IMR-90 (cell line): ENCODE measurements at regions not wholly inside any gene's neighbourhood (a gene's known extent, or its start where the extent isn't known, plus 50 kb on each side); places are given as distances from the start of the nearest gene placed in this dataset.

Experiments used
- ATAC-seq: fragments of 200-7000 bp; cut with Tn5 transposase; 2 replicates; pipeline ENCODE4 v1.9.1; 2020; ENCODE audit warnings: low read depth, mild to moderate bottlenecking, moderate library complexity
- BruUV-seq: library from RNA; stranded (reverse); fragments of 400-500 nt; replicated peaks from 2 replicates; lab custom pipeline; 2021; lab: Mats Ljungman, UMichigan
- CTCF ChIA-PET: fragments of 300-600 bp; formaldehyde crosslinking; extraction: SDS; loops from one replicate; lab custom pipeline; 2021; ENCODE audit warnings: antibody characterized with exemption; lab: Yijun Ruan, JAX
- POLR2A ChIA-PET: fragments of 300-600 bp; sonication (Branson Sonifier 250); formaldehyde crosslinking; loops from one replicate; lab custom pipeline; 2022; ENCODE audit warnings: antibody characterized with exemption; ENCODE audit not compliant: unreplicated experiment; lab: Charles Lee
- DNase-seq: peaks from one replicate; pipeline ENCODE4 v3.0.0; 2013
- H2AFZ ChIP-seq: replicated peaks from 2 replicates; pipeline ENCODE3; 2013; ENCODE audit warnings: low read length, mild to moderate bottlenecking; ENCODE audit not compliant: poor library complexity
- H2AK5ac ChIP-seq: 2 replicates; pipeline ENCODE4 v1.6.1; 2013; ENCODE audit warnings: low read depth, low read length, inconsistent platforms
- H2AK9ac ChIP-seq: replicated peaks from 2 replicates; pipeline ENCODE3; 2013; ENCODE audit warnings: mild to moderate bottlenecking, low read depth, low read length, moderate library complexity; ENCODE audit not compliant: poor library complexity
- H2BK120ac ChIP-seq: 2 replicates; pipeline ENCODE4 v1.6.1; 2013; ENCODE audit warnings: low read depth, low read length, inconsistent platforms
- H2BK15ac ChIP-seq: 3 replicates; pipeline ENCODE4 v1.6.1; 2013; ENCODE audit warnings: low read depth, low read length, inconsistent platforms
- H2BK20ac ChIP-seq: 2 replicates; pipeline ENCODE4 v1.6.1; 2013; ENCODE audit warnings: low read depth, mild to moderate bottlenecking, inconsistent platforms, low read length, moderate library complexity
- H2BK5ac ChIP-seq: 2 replicates; pipeline ENCODE4 v1.6.1; 2013; ENCODE audit warnings: mild to moderate bottlenecking, low read depth, low read length, inconsistent platforms; ENCODE audit not compliant: poor library complexity, severe bottlenecking
- H3K14ac ChIP-seq: replicated peaks from 2 replicates; pipeline ENCODE4 v1.6.1; 2013; ENCODE audit warnings: low read depth, low read length, inconsistent platforms
- H3K18ac ChIP-seq: 2 replicates; pipeline ENCODE4 v1.6.1; 2013; ENCODE audit warnings: low read depth, low read length, control low read depth
- H3K23ac ChIP-seq: 2 replicates; pipeline ENCODE4 v1.6.1; 2013; ENCODE audit warnings: low read depth, low read length, inconsistent platforms
- H3K27ac ChIP-seq: 2 replicates; pipeline ENCODE4 v1.5.1; 2013; ENCODE audit warnings: mild to moderate bottlenecking, control low read depth, low read length; ENCODE audit not compliant: insufficient read depth
- H3K27me3 ChIP-seq: 2 replicates; pipeline ENCODE4 v1.6.1; 2013; ENCODE audit warnings: low read length; ENCODE audit not compliant: control insufficient read depth, insufficient read depth
- H3K36me3 ChIP-seq: 2 replicates; pipeline ENCODE4 v1.6.1; 2013; ENCODE audit warnings: low read length, mixed read lengths; ENCODE audit not compliant: control insufficient read depth, insufficient read depth
- H3K4ac ChIP-seq: 2 replicates; pipeline ENCODE4 v1.6.1; 2013; ENCODE audit warnings: low read depth, low read length, inconsistent platforms
- H3K4me1 ChIP-seq: 2 replicates; pipeline ENCODE4 v1.6.1; 2013; ENCODE audit warnings: low read length, mixed read lengths; ENCODE audit not compliant: control insufficient read depth, insufficient read depth
- H3K4me2 ChIP-seq: 2 replicates; pipeline ENCODE4 v1.6.1; 2013; ENCODE audit warnings: low read depth, mild to moderate bottlenecking, control low read depth, low read length, moderate library complexity
- H3K4me3 ChIP-seq: 2 replicates; pipeline ENCODE4 v1.5.1; 2013; ENCODE audit warnings: low read depth, mild to moderate bottlenecking, control low read depth, low read length, moderate library complexity; ENCODE audit not compliant: insufficient read depth
- H3K56ac ChIP-seq: 2 replicates; pipeline ENCODE4 v1.6.1; 2013; ENCODE audit warnings: low read length, inconsistent platforms; ENCODE audit not compliant: insufficient read depth; ENCODE audit errors: extremely low read depth
- H3K79me1 ChIP-seq, 2 experiments: 2 replicates each; pipeline ENCODE4 v1.6.1; 2013; ENCODE audit warnings: low read length in 2 of 2, inconsistent platforms in 1 of 2, low read depth in 1 of 2
- H3K9ac ChIP-seq: 2 replicates; pipeline ENCODE4 v1.6.1; 2013; ENCODE audit warnings: low read depth, low read length, control low read depth
- H3K9me1 ChIP-seq: 2 replicates; pipeline ENCODE4 v1.6.1; 2013; ENCODE audit warnings: low read length, inconsistent platforms; ENCODE audit not compliant: insufficient read depth
- H3K9me3 ChIP-seq: 2 replicates; pipeline ENCODE4 v1.6.1; 2013; ENCODE audit warnings: low read length; ENCODE audit not compliant: control insufficient read depth, insufficient read depth
- H4K20me1 ChIP-seq: 2 replicates; pipeline ENCODE4 v1.6.1; 2013; ENCODE audit warnings: low read length, inconsistent platforms; ENCODE audit not compliant: insufficient read depth
- H4K5ac ChIP-seq: 2 replicates; pipeline ENCODE4 v1.6.1; 2013; ENCODE audit warnings: mild to moderate bottlenecking, low read depth, low read length, control low read depth
- H4K8ac ChIP-seq, 2 experiments: 2 replicates each; pipeline ENCODE4 v1.6.1; 2013; ENCODE audit warnings: low read depth in 2 of 2, low read length in 2 of 2, control low read depth in 1 of 2, inconsistent platforms in 1 of 2
- H4K91ac ChIP-seq: 2 replicates; pipeline ENCODE4 v1.6.1; 2013; ENCODE audit warnings: low read depth, low read length, inconsistent platforms; ENCODE audit not compliant: insufficient read depth
- CEBPB ChIP-seq: IDR thresholded peaks from 2 replicates; pipeline ENCODE4 v1.6.1; 2012; ENCODE audit warnings: low read depth, low read length, improper control_type of control experiment
- FOS ChIP-seq: fragments of 150-350 bp; IDR thresholded peaks from 2 replicates; pipeline ENCODE4 v1.6.1; 2016; ENCODE audit warnings: low read depth, low read length
- MAFK ChIP-seq: IDR thresholded peaks from 2 replicates; pipeline ENCODE4 v1.6.1; 2012; ENCODE audit warnings: low read depth, low read length, improper control_type of control experiment
- MXI1 ChIP-seq: IDR thresholded peaks from 2 replicates; pipeline ENCODE4 v1.6.1; 2012; ENCODE audit warnings: low read depth, mild to moderate bottlenecking, low read length, moderate library complexity, borderline replicate concordance
- NFE2L2 ChIP-seq: fragments of 150-350 bp; IDR thresholded peaks from 2 replicates; pipeline ENCODE4 v1.6.1; 2016; ENCODE audit warnings: low read depth, mild to moderate bottlenecking, low read length
- SMC3 ChIP-seq: fragments of 150-350 bp; IDR thresholded peaks from 2 replicates; pipeline ENCODE4 v1.6.1; 2016; ENCODE audit warnings: low read depth, mild to moderate bottlenecking, antibody characterized with exemption, low read length, moderate library complexity
- WGBS, 2 experiments: methylation state at CpG; one replicate each; pipeline versions ENCODE4 v1.1.5 to v1.1.7; 2013; ENCODE audit warnings: missing lambda C conversion rate in 2 of 2; ENCODE audit not compliant: insufficient read length in 1 of 2; ENCODE audit errors: extremely low coverage in 2 of 2; 5-methylcytosine and 5-hydroxymethylcytosine counted together
- dilution Hi-C: fragments of 300-500 bp; cut with HindIII; formaldehyde crosslinking; loops from one replicate; pipeline ENCODE4 v1.14.3; 2018; ENCODE audit warnings: low sequenced_read_pairs; ENCODE audit not compliant: unreplicated experiment
- in situ Hi-C: fragments of 300-500 bp; cut with MboI; formaldehyde crosslinking; loops from 3 replicates; pipeline ENCODE4 v1.14.3; 2019; ENCODE audit warnings: low sequenced_read_pairs, inconsistent platforms, mixed read lengths
- intact Hi-C: fragments of 100-400 bp; cut with micrococcal nuclease; formaldehyde crosslinking; loops from 2 replicates; pipeline ENCODE4 v1.10.0; 2022

GRCh38 chrX:94676285-94676684 lies 1002.3 kb downstream of the FAM133A start:
- no peak overlapping the region for H3K4me3 ChIP-seq
- WGBS, 2 experiments, result 35% methylated on average over 2 of the region's 2 CpGs; no CpG with 5 or more reads in 1 of the 2 experiments
- ATAC-seq (no peak), DNase-seq (no peak)
- intact Hi-C loops (no loop called here), dilution Hi-C loops (no loop called here), in situ Hi-C loops (no loop called here)
- H2BK15ac ChIP-seq, result no peak overlapping the region
- H4K8ac ChIP-seq, result no peak overlapping the region
- BruUV-seq, result no TSS peak
- no peak overlapping the region for H3K56ac ChIP-seq
- no peaks in the 10 kb centered on the region for H4K20me1 ChIP-seq
- H3K18ac ChIP-seq, result no peak overlapping the region
- no peak overlapping the region for H3K4me2 ChIP-seq
- H4K5ac ChIP-seq, result no peak overlapping the region
- no peak overlapping the region for H3K23ac ChIP-seq
- no peak overlapping the region for H3K4ac ChIP-seq
- no peak overlapping the region for H2BK5ac ChIP-seq
- TF ChIP-seq NFE2L2 (no peak), SMC3 (no peak), MAFK (no peak), FOS (no peak), CEBPB (no peak), MXI1 (no peak)
- H2BK120ac ChIP-seq, result no peak overlapping the region
- no peak overlapping the region for H3K9ac ChIP-seq
- no peak overlapping the region for H2AK5ac ChIP-seq
- H2AK9ac ChIP-seq, result no peak overlapping the region
- H3K79me1 ChIP-seq, result no peaks in the 10 kb centered on the region
- no peak overlapping the region for H2AFZ ChIP-seq
- no peak overlapping the region for H2BK20ac ChIP-seq
- no peak overlapping the region for H3K27ac ChIP-seq
- no peaks in the 10 kb centered on the region for H3K36me3 ChIP-seq
- no peaks in the 10 kb centered on the region for H3K9me1 ChIP-seq
- no peaks in the 10 kb centered on the region; the same call in 1 of the 2 replicates for H3K27me3 ChIP-seq
- CTCF ChIA-PET, result no interaction called here
- POLR2A ChIA-PET, result no interaction called here
- H3K9me3 ChIP-seq, result no peaks in the 10 kb centered on the region; the same call in 1 of the 2 replicates
- H4K91ac ChIP-seq, result no peak overlapping the region
- no peak overlapping the region for H3K14ac ChIP-seq
- no peaks in the 10 kb centered on the region for H3K4me1 ChIP-seq
